ENCODE measurements at regions not wholly inside any gene's neighbourhood (a gene's known extent, or its start where the extent isn't known, plus 50 kb on each side); places are given as distances from the start of the nearest gene placed in this dataset.
"Not testable (repeated sequence)": the region's sequence is repeated elsewhere in the genome, so short reads cannot be mapped to it uniquely, and the experiment has no call there.

DNA sequence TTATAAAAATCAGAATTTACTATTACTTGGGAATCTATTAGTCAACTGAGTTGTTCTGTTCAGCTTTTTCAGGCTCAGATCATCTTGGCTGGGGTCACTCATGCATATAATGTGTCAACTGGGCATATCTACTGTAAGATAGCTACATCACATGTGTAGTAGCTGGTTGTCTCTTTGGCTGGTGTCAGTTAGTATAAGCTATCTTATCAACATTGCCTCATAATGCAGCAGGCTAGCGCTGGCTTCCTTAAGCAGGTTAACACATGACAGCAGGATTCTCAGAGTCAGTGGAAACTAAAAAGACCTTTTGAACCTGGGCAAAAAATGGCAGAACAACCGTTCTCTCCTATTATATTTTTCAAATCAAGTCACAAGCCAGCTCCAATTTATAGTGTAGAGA, 378.3 kb upstream of the PCDH10 start:
- H3K36me3 Mint-ChIP-seq, result no peaks in the 10 kb centered on the region
- H3K4me3 Mint-ChIP-seq, result no peak overlapping the region
- TF ChIP-seq, protein P1, sequence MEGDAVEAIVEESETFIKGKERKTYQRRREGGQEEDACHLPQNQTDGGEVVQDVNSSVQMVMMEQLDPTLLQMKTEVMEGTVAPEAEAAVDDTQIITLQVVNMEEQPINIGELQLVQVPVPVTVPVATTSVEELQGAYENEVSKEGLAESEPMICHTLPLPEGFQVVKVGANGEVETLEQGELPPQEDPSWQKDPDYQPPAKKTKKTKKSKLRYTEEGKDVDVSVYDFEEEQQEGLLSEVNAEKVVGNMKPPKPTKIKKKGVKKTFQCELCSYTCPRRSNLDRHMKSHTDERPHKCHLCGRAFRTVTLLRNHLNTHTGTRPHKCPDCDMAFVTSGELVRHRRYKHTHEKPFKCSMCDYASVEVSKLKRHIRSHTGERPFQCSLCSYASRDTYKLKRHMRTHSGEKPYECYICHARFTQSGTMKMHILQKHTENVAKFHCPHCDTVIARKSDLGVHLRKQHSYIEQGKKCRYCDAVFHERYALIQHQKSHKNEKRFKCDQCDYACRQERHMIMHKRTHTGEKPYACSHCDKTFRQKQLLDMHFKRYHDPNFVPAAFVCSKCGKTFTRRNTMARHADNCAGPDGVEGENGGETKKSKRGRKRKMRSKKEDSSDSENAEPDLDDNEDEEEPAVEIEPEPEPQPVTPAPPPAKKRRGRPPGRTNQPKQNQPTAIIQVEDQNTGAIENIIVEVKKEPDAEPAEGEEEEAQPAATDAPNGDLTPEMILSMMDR (IDR thresholded peaks at IDR 0.05; ENCODE audit: unreplicated experiment), result no peak
- peaks cover 7% of the 10 kb centered on the region for H3K4me1 Mint-ChIP-seq
- H3K27me3 Mint-ChIP-seq (ENCODE audit: low read depth), result no peaks in the 10 kb centered on the region
- H3K9me3 Mint-ChIP-seq, result no peaks in the 10 kb centered on the region
- DNase-seq (ENCODE audit: low spot score in 2 of 2, unreplicated experiment in 2 of 2), result no peak
- no peak overlapping the region for H3K27ac Mint-ChIP-seq

DNA sequence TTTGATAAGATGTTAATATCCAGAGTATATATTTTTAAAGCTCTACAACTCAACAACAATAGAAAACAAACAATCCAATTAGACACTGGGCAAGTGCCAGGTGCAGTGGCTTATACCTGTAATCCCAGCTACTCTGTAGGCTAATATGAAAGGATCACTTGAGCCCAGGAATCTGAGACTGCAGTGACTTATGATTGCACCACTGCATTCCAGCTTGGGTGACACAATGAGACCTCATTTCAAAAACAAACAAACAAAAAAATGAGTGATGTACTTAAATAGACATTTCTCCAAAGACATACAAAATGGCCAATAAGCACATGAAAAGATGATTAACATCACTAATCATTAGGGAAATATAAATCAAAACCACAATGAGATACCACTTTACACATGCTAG, 356.8 kb upstream of the PCDH10 start:
- Mint-ChIP-seq H3K27ac (no peak overlapping the region), H3K36me3 (no peaks in the 10 kb centered on the region), H3K27me3 (ENCODE audit: low read depth) (no peaks in the 10 kb centered on the region), H3K9me3 (peaks cover 12% of the 10 kb centered on the region), H3K4me1 (no peaks in the 10 kb centered on the region), H3K4me3 (no peak overlapping the region)
- DNase-seq (ENCODE audit: low spot score in 2 of 2, unreplicated experiment in 2 of 2), result no peak
- TF ChIP-seq, protein P1 (IDR thresholded peaks at IDR 0.05; ENCODE audit: unreplicated experiment), result no peak

- H3K9me3 Mint-ChIP-seq, result no peaks in the 10 kb centered on the region
- no peak overlapping the region for H3K27ac Mint-ChIP-seq
- H3K27me3 Mint-ChIP-seq (ENCODE audit: low read depth), result no peaks in the 10 kb centered on the region
- TF ChIP-seq, protein P1 (IDR thresholded peaks at IDR 0.05; ENCODE audit: unreplicated experiment), result no peak
- no peak for DNase-seq (ENCODE audit: low spot score in 2 of 2, unreplicated experiment in 2 of 2)
- no peaks in the 10 kb centered on the region for H3K36me3 Mint-ChIP-seq
- no peak overlapping the region for H3K4me3 Mint-ChIP-seq
- H3K4me1 Mint-ChIP-seq, result no peaks in the 10 kb centered on the region
Observed at GRCh38 chr4:132797856-132798255, 351.2 kb upstream of the PCDH10 start.

DNA sequence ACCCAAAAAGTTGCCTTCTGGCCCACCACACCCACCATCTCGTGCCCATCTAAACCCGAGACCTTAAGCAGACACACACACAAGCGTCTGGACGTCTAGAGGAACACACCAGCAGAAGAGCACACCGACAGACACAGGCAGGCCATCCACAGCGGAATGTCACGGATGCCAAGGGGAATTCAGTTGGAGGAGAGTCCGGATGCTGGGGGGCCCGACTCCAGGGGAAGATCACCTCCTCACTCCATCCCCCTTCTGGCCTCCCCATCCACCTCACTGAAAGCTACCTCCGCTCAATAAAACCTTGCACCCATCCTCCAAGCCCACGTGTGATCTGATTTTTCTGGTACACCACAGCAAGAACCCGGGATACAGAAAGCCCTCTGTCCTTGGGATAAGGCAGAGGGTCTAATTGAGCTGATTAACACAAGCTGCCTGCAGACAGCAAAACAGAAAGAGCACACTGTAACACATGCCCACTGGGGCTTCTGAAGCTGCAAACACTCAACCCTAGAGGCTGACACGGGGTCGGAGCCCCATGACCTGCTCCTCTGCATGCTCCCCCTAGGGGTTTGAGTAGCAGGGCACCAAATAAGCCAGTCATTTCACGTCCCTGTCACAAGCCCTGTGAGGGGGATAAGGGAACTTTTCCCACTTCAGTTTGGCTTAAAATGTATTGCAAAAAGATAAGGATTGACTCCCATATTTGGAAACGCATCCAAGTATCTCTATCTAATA, 339.6 kb upstream of the PCDH10 start:
- Mint-ChIP-seq H3K27ac (no peak overlapping the region), H3K9me3 (no peaks in the 10 kb centered on the region), H3K36me3 (no peaks in the 10 kb centered on the region), H3K27me3 (ENCODE audit: low read depth) (peaks cover 18% of the 10 kb centered on the region), H3K4me1 (peaks cover 4% of the 10 kb centered on the region), H3K4me3 (no peak overlapping the region)
- no peak for DNase-seq (ENCODE audit: low spot score in 2 of 2, unreplicated experiment in 2 of 2)
- TF ChIP-seq, protein P1 (IDR thresholded peaks at IDR 0.05; ENCODE audit: unreplicated experiment), result no peak

DNA sequence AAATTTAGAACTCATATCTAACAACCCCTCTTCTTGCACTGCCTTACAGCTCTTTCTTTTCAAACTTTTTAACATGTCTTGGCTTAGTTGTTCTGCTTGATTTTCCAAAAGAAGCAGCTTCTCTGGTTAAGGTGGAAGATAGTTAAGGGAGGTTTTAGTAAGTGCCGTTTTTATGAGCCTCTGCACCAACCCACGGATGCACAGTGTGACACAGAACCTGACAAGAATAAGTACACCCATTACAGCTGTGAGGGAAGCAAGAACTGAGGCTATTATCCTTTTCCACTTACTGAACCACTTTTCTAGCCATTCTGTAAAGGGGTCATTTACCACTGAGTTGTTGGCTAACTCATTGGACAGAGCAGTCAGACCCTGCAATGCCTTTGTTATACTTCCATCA, 336.0 kb upstream of the PCDH10 start:
- DNase-seq (ENCODE audit: low spot score in 2 of 2, unreplicated experiment in 2 of 2); H3K36me3 Mint-ChIP-seq; H3K9me3 Mint-ChIP-seq; H3K4me3 Mint-ChIP-seq; H3K27ac Mint-ChIP-seq; H3K4me1 Mint-ChIP-seq: not testable (repeated sequence)
- peaks cover 21% of the 10 kb centered on the region for H3K27me3 Mint-ChIP-seq (ENCODE audit: low read depth)

DNA sequence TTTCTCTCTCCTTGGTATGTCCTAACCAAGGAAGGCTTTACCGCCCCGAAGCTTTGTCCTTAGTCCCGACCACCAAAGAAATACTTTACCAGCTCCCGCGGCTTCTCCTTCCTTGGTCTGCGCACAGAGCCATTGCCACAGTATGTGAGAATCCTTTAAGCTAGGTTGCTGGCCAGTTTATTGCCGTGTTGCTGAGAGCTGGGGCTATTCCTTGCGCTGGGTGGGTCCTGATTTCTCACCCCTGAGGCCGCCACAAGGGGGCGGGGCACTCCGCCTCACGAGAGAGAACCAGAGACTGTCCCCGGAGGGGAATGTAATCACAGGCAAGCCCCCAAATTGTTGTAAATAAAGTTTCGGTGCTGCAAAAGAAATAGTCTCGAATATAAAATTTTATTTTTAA, 331.0 kb upstream of the PCDH10 start:
- peaks cover 3% of the 10 kb centered on the region for H3K4me1 Mint-ChIP-seq
- peak overlapping the region; percentile 72 for H3K4me3 Mint-ChIP-seq
- DNase-seq (ENCODE audit: low spot score in 2 of 2, unreplicated experiment in 2 of 2), result no peak
- H3K27me3 Mint-ChIP-seq (ENCODE audit: low read depth), result peaks cover 10% of the 10 kb centered on the region
- no peaks in the 10 kb centered on the region for H3K36me3 Mint-ChIP-seq
- H3K9me3 Mint-ChIP-seq, result no peaks in the 10 kb centered on the region
- H3K27ac Mint-ChIP-seq, result peak overlapping the region; percentile 57
- TF ChIP-seq, protein P1 (IDR thresholded peaks at IDR 0.05; ENCODE audit: unreplicated experiment), result peak; percentile 36
